ENCODE measurements at regions not wholly inside any gene's neighbourhood (a gene's known extent, or its start where the extent isn't known, plus 50 kb on each side); places are given as distances from the start of the nearest gene placed in this dataset.

- Histone ChIP-seq H3K27ac (no peak overlapping the region), H3K27me3 (no peaks in the 10 kb centered on the region), H3K4me1 (no peaks in the 10 kb centered on the region), H3K4me3 (no peak overlapping the region), H3K36me3 (no peaks in the 10 kb centered on the region), H3K9me3 (no peaks in the 10 kb centered on the region)
- TF ChIP-seq CTCF (IDR thresholded peaks at IDR 0.05): no peak
- TF ChIP-seq POLR2A (IDR thresholded peaks at IDR 0.05): no peak
- DNase-seq: no peak
- intact Hi-C loops (cut with DNase I; ENCODE audit: low total_unique reads): no loop called here
These were observed 522.4 kb upstream of the NAALADL2 start for GRCh38 chr3:174336784-174337183.

GRCh38 chr3:174337227-174337626 lies 521.9 kb upstream of the NAALADL2 start:
- H3K9me3 ChIP-seq: no peaks in the 10 kb centered on the region
- TF ChIP-seq CTCF (IDR thresholded peaks at IDR 0.05) (no peak), POLR2A (IDR thresholded peaks at IDR 0.05) (no peak)
- H3K36me3 ChIP-seq: no peaks in the 10 kb centered on the region
- no peak overlapping the region for H3K4me3 ChIP-seq
- H3K4me1 ChIP-seq: no peaks in the 10 kb centered on the region
- H3K27ac ChIP-seq: no peak overlapping the region
- DNase-seq: no peak
- no peaks in the 10 kb centered on the region for H3K27me3 ChIP-seq
- intact Hi-C loops (cut with DNase I; ENCODE audit: low total_unique reads): no loop called here

- no peaks in the 10 kb centered on the region for H3K9me3 ChIP-seq
- intact Hi-C loops (cut with DNase I; ENCODE audit: low total_unique reads): no loop called here
- no peaks in the 10 kb centered on the region for H3K27me3 ChIP-seq
- no peak overlapping the region for H3K27ac ChIP-seq
- no peak overlapping the region for H3K4me3 ChIP-seq
- TF ChIP-seq POLR2A (IDR thresholded peaks at IDR 0.05) (no peak), CTCF (IDR thresholded peaks at IDR 0.05) (no peak)
- no peaks in the 10 kb centered on the region for H3K36me3 ChIP-seq
- DNase-seq: no peak
- H3K4me1 ChIP-seq: no peaks in the 10 kb centered on the region
These were observed 518.2 kb upstream of the NAALADL2 start for GRCh38 chr3:174340624-174341587.

- intact Hi-C loops (cut with DNase I; ENCODE audit: low total_unique reads): no loop called here
- TF ChIP-seq CTCF (IDR thresholded peaks at IDR 0.05) (no peak), POLR2A (IDR thresholded peaks at IDR 0.05) (no peak)
- Histone ChIP-seq H3K9me3 (no peaks in the 10 kb centered on the region), H3K4me1 (no peaks in the 10 kb centered on the region), H3K4me3 (no peak overlapping the region), H3K36me3 (no peaks in the 10 kb centered on the region), H3K27me3 (no peaks in the 10 kb centered on the region), H3K27ac (no peak overlapping the region)
- no peak for DNase-seq
These were observed 517.0 kb upstream of the NAALADL2 start for GRCh38 chr3:174342171-174342570.

- intact Hi-C loops (cut with DNase I; ENCODE audit: low total_unique reads): no loop called here
These were observed 516.1 kb upstream of the NAALADL2 start for GRCh38 chr3:174342941-174343501.

More at GRCh38 chr3:174342941-174343501, 516.1 kb upstream of the NAALADL2 start:
- TF ChIP-seq CTCF (IDR thresholded peaks at IDR 0.05) (no peak), POLR2A (IDR thresholded peaks at IDR 0.05) (no peak)
- Histone ChIP-seq H3K27me3 (no peaks in the 10 kb centered on the region), H3K36me3 (no peaks in the 10 kb centered on the region), H3K27ac (no peak overlapping the region), H3K4me3 (no peak overlapping the region), H3K4me1 (no peaks in the 10 kb centered on the region), H3K9me3 (no peaks in the 10 kb centered on the region)
- no peak for DNase-seq
